ENCODE measurements at regions not wholly inside any gene's neighbourhood (a gene's known extent, or its start where the extent isn't known, plus 50 kb on each side); places are given as distances from the start of the nearest gene placed in this dataset.
"Not testable (repeated sequence)": the region's sequence is repeated elsewhere in the genome, so short reads cannot be mapped to it uniquely, and the experiment has no call there.

- not testable (repeated sequence) for TF ChIP-seq EZH2 (IDR thresholded peaks at IDR 0.05; ENCODE audit: borderline replicate concordance)
- TF ChIP-seq, protein P1, sequence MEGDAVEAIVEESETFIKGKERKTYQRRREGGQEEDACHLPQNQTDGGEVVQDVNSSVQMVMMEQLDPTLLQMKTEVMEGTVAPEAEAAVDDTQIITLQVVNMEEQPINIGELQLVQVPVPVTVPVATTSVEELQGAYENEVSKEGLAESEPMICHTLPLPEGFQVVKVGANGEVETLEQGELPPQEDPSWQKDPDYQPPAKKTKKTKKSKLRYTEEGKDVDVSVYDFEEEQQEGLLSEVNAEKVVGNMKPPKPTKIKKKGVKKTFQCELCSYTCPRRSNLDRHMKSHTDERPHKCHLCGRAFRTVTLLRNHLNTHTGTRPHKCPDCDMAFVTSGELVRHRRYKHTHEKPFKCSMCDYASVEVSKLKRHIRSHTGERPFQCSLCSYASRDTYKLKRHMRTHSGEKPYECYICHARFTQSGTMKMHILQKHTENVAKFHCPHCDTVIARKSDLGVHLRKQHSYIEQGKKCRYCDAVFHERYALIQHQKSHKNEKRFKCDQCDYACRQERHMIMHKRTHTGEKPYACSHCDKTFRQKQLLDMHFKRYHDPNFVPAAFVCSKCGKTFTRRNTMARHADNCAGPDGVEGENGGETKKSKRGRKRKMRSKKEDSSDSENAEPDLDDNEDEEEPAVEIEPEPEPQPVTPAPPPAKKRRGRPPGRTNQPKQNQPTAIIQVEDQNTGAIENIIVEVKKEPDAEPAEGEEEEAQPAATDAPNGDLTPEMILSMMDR (IDR thresholded peaks at IDR 0.05; ENCODE audit: poor library complexity) = not testable (repeated sequence)
Measured at GRCh38 chr7:73193991-73194390, 108.2 kb upstream of the SPDYE9 start.
